HG02938 (cell line): ENCODE measurements at regions not wholly inside any gene's neighbourhood (a gene's known extent, or its start where the extent isn't known, plus 50 kb on each side); places are given as distances from the start of the nearest gene placed in this dataset.
"Not testable (repeated sequence)": the region's sequence is repeated elsewhere in the genome, so short reads cannot be mapped to it uniquely, and the experiment has no call there.

Source experiments
- ATAC-seq: cut with Tn5 transposase; IDR thresholded peaks from one replicate; pipeline ENCODE4 v1.9.1; 2021; ENCODE audit warnings: mild to moderate bottlenecking, moderate library complexity; ENCODE audit not compliant: unreplicated experiment

- no peak for ATAC-seq
Observed at GRCh38 chr3:99322551-99322950, 315.8 kb upstream of the COL8A1 start.

- no peak for ATAC-seq
Observed at GRCh38 chr3:99321261-99321660, 317.1 kb upstream of the COL8A1 start.

GRCh38 chr3:99319961-99320360, 318.4 kb upstream of the COL8A1 start:
- ATAC-seq, result no peak

- no peak for ATAC-seq
Observed at GRCh38 chr3:99319450-99319849, 318.9 kb upstream of the COL8A1 start.

- ATAC-seq, result no peak
Observed at GRCh38 chr3:99317201-99317600, 321.2 kb upstream of the COL8A1 start.

GRCh38 chr3:99315896-99316295, 322.5 kb upstream of the COL8A1 start:
- no peak for ATAC-seq

- ATAC-seq, result no peak
Observed at GRCh38 chr3:99313485-99313884, 324.9 kb upstream of the COL8A1 start.

GRCh38 chr3:99298661-99299060, 339.7 kb upstream of the COL8A1 start:
- ATAC-seq, result no peak

GRCh38 chr3:99295836-99296235, 342.6 kb upstream of the COL8A1 start:
- no peak for ATAC-seq

- ATAC-seq, result not testable (repeated sequence)
Observed at GRCh38 chr3:99294092-99294491, 344.3 kb upstream of the COL8A1 start.

GRCh38 chr3:99287876-99288275, 350.5 kb upstream of the COL8A1 start:
- no peak for ATAC-seq

GRCh38 chr3:99286266-99286845, 352.0 kb upstream of the COL8A1 start:
- ATAC-seq, result no peak

GRCh38 chr3:99269606-99270351, 368.3 kb upstream of the DCBLD2 start:
- ATAC-seq, result no peak

- no peak for ATAC-seq
Observed at GRCh38 chr3:99256788-99257187, 355.3 kb upstream of the DCBLD2 start.

GRCh38 chr3:99253963-99254355, 352.5 kb upstream of the DCBLD2 start:
- ATAC-seq, result no peak

GRCh38 chr3:99250821-99251355, 349.4 kb upstream of the DCBLD2 start:
- ATAC-seq, result no peak

GRCh38 chr3:99250272-99250671, 348.8 kb upstream of the DCBLD2 start:
- no peak for ATAC-seq

GRCh38 chr3:99249627-99250026, 348.1 kb upstream of the DCBLD2 start:
- no peak for ATAC-seq

- ATAC-seq, result no peak
Observed at GRCh38 chr3:99248913-99249312, 347.4 kb upstream of the DCBLD2 start.

GRCh38 chr3:99248130-99248529, 346.6 kb upstream of the DCBLD2 start:
- no peak for ATAC-seq

- ATAC-seq, result no peak
Observed at GRCh38 chr3:99246010-99246654, 344.6 kb upstream of the DCBLD2 start.

- ATAC-seq, result no peak
Observed at GRCh38 chr3:99242271-99242670, 340.8 kb upstream of the DCBLD2 start.
